Gastrocnemius medialis (tissue), 4 donors: ENCODE measurements at regions not wholly inside any gene's neighbourhood (a gene's known extent, or its start where the extent isn't known, plus 50 kb on each side); places are given as distances from the start of the nearest gene placed in this dataset.

Experiments
- ATAC-seq, 2 donors: fragments of 150-250 bp; one replicate each; pipeline ENCODE4 v1.9.1; 2016
- DNase-seq, 2 donors: peaks; one replicate each; pipeline ENCODE4 v3.0.0-alpha.2; 2019
- H3K27ac ChIP-seq, 4 donors: fragments of 200-600 bp; sonication (generic); 1 replicate in 1 of 4; 2 replicates in 3 of 4; pipeline ENCODE4 v1.5.1; 2016 to 2018; ENCODE audit warnings: mild to moderate bottlenecking in 2 of 4, moderate library complexity in 1 of 4
- H3K27me3 ChIP-seq, 3 donors: fragments of 200-600 bp; sonication (generic) in 2 of 3; 1 replicate in 1 of 3; 2 replicates in 2 of 3; pipeline versions ENCODE4 v1.5.1 to v1.6.0; 2016 to 2019; ENCODE audit warnings: mild to moderate bottlenecking in 1 of 3, moderate library complexity in 1 of 3
- H3K36me3 ChIP-seq, 2 donors: fragments of 200-600 bp; sonication (generic) in 1 of 2; one replicate each; pipeline ENCODE4 v1.5.1; 2017 to 2018
- H3K4me1 ChIP-seq, 2 donors: fragments of 200-600 bp; sonication (generic) in 1 of 2; one replicate each; pipeline ENCODE4 v1.5.1; 2016 to 2017; ENCODE audit warnings: mild to moderate bottlenecking in 2 of 2
- H3K4me3 ChIP-seq, 4 donors: fragments of 200-600 bp; sonication (generic) in 3 of 4; 1 replicate in 1 of 4; 2 replicates in 3 of 4; pipeline ENCODE4 v1.5.1; 2016 to 2019; ENCODE audit warnings: mild to moderate bottlenecking in 2 of 4
- H3K9me3 ChIP-seq, 3 donors: fragments of 200-600 bp; sonication (generic) in 2 of 3; 1 replicate in 1 of 3; 2 replicates in 2 of 3; pipeline ENCODE4 v1.5.1; 2016 to 2019
- CTCF ChIP-seq, 5 experiments: fragments of 450-650 bp in 3 of 5; fragments of 200-600 bp in 2 of 5; sonication (generic) in 2 of 5; IDR thresholded peaks in 4 of 5; conservative IDR thresholded peaks in 1 of 5; 1 replicate in 4 of 5; 2 replicates in 1 of 5; pipeline ENCODE4 v1.5.1; 2016 to 2019; ENCODE audit warnings: antibody characterized with exemption in 5 of 5, mild to moderate bottlenecking in 3 of 5, moderate library complexity in 3 of 5
- POLR2A ChIP-seq, 2 donors: fragments of 450-650 bp; IDR thresholded peaks; one replicate each; pipeline ENCODE4 v1.6.1; 2017; ENCODE audit warnings: antibody characterized with exemption in 2 of 2, mild to moderate bottlenecking in 2 of 2, moderate library complexity in 2 of 2
- in situ Hi-C, 4 donors: fragments of 200-750 bp; cut with MboI; loops; one replicate each; pipeline versions ENCODE4 v1.15.0 to v1.8.0; 2017; ENCODE audit warnings: low sequenced_read_pairs in 4 of 4
- intact Hi-C: fragments of 100-400 bp; cut with DNase I; formaldehyde crosslinking; loops from one replicate; pipeline ENCODE4 v1.15.1; 2023; ENCODE audit warnings: low total_unique reads

GRCh38 chr3:105118905-105119304 is 247.8 kb upstream of the ALCAM start:
- no peak for DNase-seq
- no peak for TF ChIP-seq CTCF (IDR thresholded peaks at IDR 0.05 in 4 of 5, conservative IDR thresholded peaks at IDR 0.05 in 1 of 5)
- TF ChIP-seq POLR2A (IDR thresholded peaks at IDR 0.05): no peak
- intact Hi-C loops (no loop called here), in situ Hi-C loops (no loop called here)
- Histone ChIP-seq H3K36me3 (no peaks in the 10 kb centered on the region), H3K9me3 (no peaks in the 10 kb centered on the region), H3K27me3 (no peaks in the 10 kb centered on the region), H3K4me3 (no peak overlapping the region), H3K27ac (no peak overlapping the region), H3K4me1 (no peaks in the 10 kb centered on the region)
- no peak for ATAC-seq

GRCh38 chr3:105119801-105120340 is 246.8 kb upstream of the ALCAM start:
- H3K36me3 ChIP-seq: no peaks in the 10 kb centered on the region
- H3K27ac ChIP-seq: no peak overlapping the region
- no peak for DNase-seq
- TF ChIP-seq POLR2A (IDR thresholded peaks at IDR 0.05) (no peak), CTCF (IDR thresholded peaks at IDR 0.05 in 4 of 5, conservative IDR thresholded peaks at IDR 0.05 in 1 of 5) (no peak)
- no peaks in the 10 kb centered on the region for H3K9me3 ChIP-seq
- intact Hi-C loops (no loop called here), in situ Hi-C loops (no loop called here)
- H3K4me1 ChIP-seq: no peaks in the 10 kb centered on the region
- H3K4me3 ChIP-seq: no peak overlapping the region
- no peaks in the 10 kb centered on the region for H3K27me3 ChIP-seq
- no peak for ATAC-seq

- Histone ChIP-seq H3K27me3 (no peaks in the 10 kb centered on the region), H3K9me3 (no peaks in the 10 kb centered on the region), H3K27ac (no peak overlapping the region), H3K4me1 (no peaks in the 10 kb centered on the region), H3K36me3 (no peaks in the 10 kb centered on the region), H3K4me3 (no peak overlapping the region)
- in situ Hi-C loops: no loop called here
- TF ChIP-seq CTCF (IDR thresholded peaks at IDR 0.05 in 4 of 5, conservative IDR thresholded peaks at IDR 0.05 in 1 of 5): no peak
- no peak for TF ChIP-seq POLR2A (IDR thresholded peaks at IDR 0.05)
- intact Hi-C loops: no loop called here
- ATAC-seq (no peak), DNase-seq (no peak)
Observed at GRCh38 chr3:105130911-105131310, 235.8 kb upstream of the ALCAM start.

GRCh38 chr3:105137911-105138310 is 228.8 kb upstream of the ALCAM start:
- no peaks in the 10 kb centered on the region for H3K4me1 ChIP-seq
- TF ChIP-seq CTCF (IDR thresholded peaks at IDR 0.05 in 4 of 5, conservative IDR thresholded peaks at IDR 0.05 in 1 of 5) (no peak), POLR2A (IDR thresholded peaks at IDR 0.05) (no peak)
- ATAC-seq (no peak), DNase-seq (no peak)
- H3K9me3 ChIP-seq: no peaks in the 10 kb centered on the region
- H3K4me3 ChIP-seq: no peak overlapping the region
- H3K27me3 ChIP-seq: no peaks in the 10 kb centered on the region
- H3K27ac ChIP-seq: no peak overlapping the region
- in situ Hi-C loops: no loop called here
- H3K36me3 ChIP-seq: no peaks in the 10 kb centered on the region
- intact Hi-C loops: no loop called here

GRCh38 chr3:105139881-105140560 is 226.7 kb upstream of the ALCAM start:
- Histone ChIP-seq H3K36me3 (no peaks in the 10 kb centered on the region), H3K4me1 (no peaks in the 10 kb centered on the region), H3K4me3 (no peak overlapping the region), H3K9me3 (no peaks in the 10 kb centered on the region), H3K27me3 (no peaks in the 10 kb centered on the region), H3K27ac (no peak overlapping the region)
- intact Hi-C loops: no loop called here
- in situ Hi-C loops: no loop called here
- ATAC-seq: no peak
- TF ChIP-seq CTCF (IDR thresholded peaks at IDR 0.05 in 4 of 5, conservative IDR thresholded peaks at IDR 0.05 in 1 of 5) (no peak), POLR2A (IDR thresholded peaks at IDR 0.05) (no peak)
- DNase-seq: no peak
